Heart left ventricle (tissue), 16 donors: ENCODE measurements at regions not wholly inside any gene's neighbourhood (a gene's known extent, or its start where the extent isn't known, plus 50 kb on each side); places are given as distances from the start of the nearest gene placed in this dataset.

Source experiments
- ATAC-seq, 4 donors: fragments of 200-7000 bp; cut with Tn5 transposase; one replicate each; pipeline ENCODE4 v1.9.1; 2020 to 2022; ENCODE audit warnings: moderate library complexity in 4 of 4, mild to moderate bottlenecking in 3 of 4, moderate number of reproducible peaks in 1 of 4
- DNase-seq, 5 donors: peaks; one replicate each; pipeline ENCODE4 v3.0.0-alpha.2; 2020
- H3K27ac ChIP-seq, 12 donors: fragments of 200-600 bp; sonication (generic) in 4 of 12; one replicate each; pipeline versions ENCODE4 v1.5.0 to v1.8.0; 2016 to 2022; ENCODE audit warnings: mild to moderate bottlenecking in 2 of 12
- H3K27me3 ChIP-seq, 9 donors: fragments of 200-600 bp; sonication (generic) in 2 of 9; one replicate each; pipeline versions ENCODE4 v1.5.1 to v1.8.0; 2016 to 2022; ENCODE audit warnings: mild to moderate bottlenecking in 3 of 9
- H3K36me3 ChIP-seq, 9 donors: fragments of 200-600 bp; sonication (generic) in 2 of 9; one replicate each; pipeline versions ENCODE4 v1.5.0 to v1.8.0; 2018 to 2022; ENCODE audit warnings: mild to moderate bottlenecking in 2 of 9
- H3K4me1 ChIP-seq, 12 donors: fragments of 200-600 bp; sonication (generic) in 4 of 12; one replicate each; pipeline versions ENCODE4 v1.5.0 to v1.8.0; 2016 to 2022; ENCODE audit warnings: mild to moderate bottlenecking in 3 of 12
- H3K4me3 ChIP-seq, 12 donors: fragments of 200-600 bp; sonication (generic) in 4 of 12; one replicate each; pipeline versions ENCODE4 v1.5.0 to v1.8.0; 2017 to 2022; ENCODE audit warnings: mild to moderate bottlenecking in 9 of 12, moderate library complexity in 4 of 12
- H3K9me3 ChIP-seq, 12 donors: fragments of 200-600 bp; sonication (generic) in 4 of 12; one replicate each; pipeline versions ENCODE4 v1.5.0 to v1.8.0; 2016 to 2022; ENCODE audit warnings: mild to moderate bottlenecking in 1 of 12
- CTCF ChIP-seq, 12 donors: fragments of 200-600 bp; sonication (generic) in 4 of 12; IDR thresholded peaks; one replicate each; pipeline versions ENCODE4 v1.5.0 to v1.8.0; 2018 to 2022; ENCODE audit warnings: antibody characterized with exemption in 12 of 12, mild to moderate bottlenecking in 5 of 12
- POLR2A ChIP-seq, 2 donors: fragments of 450-650 bp; IDR thresholded peaks; one replicate each; pipeline ENCODE4 v1.6.1; 2017; ENCODE audit warnings: antibody characterized with exemption in 2 of 2, mild to moderate bottlenecking in 2 of 2, moderate library complexity in 2 of 2
- WGBS, 4 donors: extraction: QIAGEN DNeasy Blood & Tissue Kit in 2 of 4; methylation state at CpG; one replicate each; pipeline versions ENCODE4 v1.1.5 to v1.1.7; 2013 to 2018; 5-methylcytosine and 5-hydroxymethylcytosine counted together
- intact Hi-C, 10 donors: fragments of 100-400 bp; cut with DNase I; formaldehyde crosslinking; loops; one replicate each; pipeline versions ENCODE4 v1.11.1 to v1.14.2; 2022
- donor health status: ischemic (EF 13 %, LVEDD 7.1; RV severe dilation, severe dysfunction).
- donor health status: healthy with polysubstance abuse.
- donor health status: DM: no; HTN: yes; CAD: no.
- donor health status: DM: no; HTN: no; CAD: no.
- donor health status: ischemic (EF 25% LVEDD 6.9; RV normal size, moderate dysfunction).
- donor health status: ischemic (EF 25% LVEDD 5.7; RV mildly dilated, moderate dysfunction).
- donor health status: healthy.
- donor health status: DM: yes; HTN: yes; CAD: no.
- donor health status: ischemic (EF 35%, LVEDD 5.7; RV mildly dilated, moderate dysfunction).
- donor health status: nonischemic (EF 11% LVEDD 7.7; RV severe dilation, severe dysfunction).
- donor health status: DM: yes; HTN: yes; CAD: no.
- donor health status: PGD.
- donor health status: ischemic (EF 29% LVEDD 5.4; RV normal size, mild dysfunction).
- donor health status: nonischemic (EF 23%, LVEDD 6.1; RV moderate dilation, normal function).

- Histone ChIP-seq H3K27ac (no peak overlapping the region), H3K4me1 (peaks cover 0 to 22% (median 11%) of the 10 kb centered on the region in 12 donors), H3K27me3 (peaks cover 0 to 36% (median 0%) of the 10 kb centered on the region in 9 donors), H3K36me3 (no peaks in the 10 kb centered on the region), H3K9me3 (peaks cover 0 to 11% (median 3%) of the 10 kb centered on the region in 12 donors), H3K4me3 (no peak overlapping the region)
- intact Hi-C loops: no loop called here
- WGBS, 4 donors: 70 to 93% (median 84%) methylated on average over 2 of the region's 2 CpGs
- ATAC-seq: no peak
- no peak for DNase-seq
- TF ChIP-seq POLR2A (IDR thresholded peaks at IDR 0.05) (no peak), CTCF (IDR thresholded peaks at IDR 0.05) (no peak)
These were observed 170.1 kb upstream of the S1PR3 start for GRCh38 chr9:88821033-88821745.

- no peak for DNase-seq
- H3K27me3 ChIP-seq: peaks cover 0 to 41% (median 0%) of the 10 kb centered on the region in 9 donors
These were observed 169.5 kb upstream of the S1PR3 start for GRCh38 chr9:88821746-88822106.

GRCh38 chr9:88824711-88825110 is 166.6 kb upstream of the S1PR3 start:
- peaks cover 0 to 21% (median 10%) of the 10 kb centered on the region in 12 donors for H3K4me1 ChIP-seq
- 94 to 96% (median 94%) methylated on average over 4 of the region's 4 CpGs for WGBS, 4 donors
- ATAC-seq (no peak), DNase-seq (no peak)
- no peak for TF ChIP-seq CTCF (IDR thresholded peaks at IDR 0.05)
- no peak for TF ChIP-seq POLR2A (IDR thresholded peaks at IDR 0.05)
- peaks cover 0 to 11% (median 3%) of the 10 kb centered on the region in 12 donors for H3K9me3 ChIP-seq
- H3K4me3 ChIP-seq: no peak overlapping the region
- peaks cover 0 to 63% (median 0%) of the 10 kb centered on the region in 9 donors for H3K27me3 ChIP-seq
- H3K27ac ChIP-seq: no peak overlapping the region
- intact Hi-C loops: no loop called here
- H3K36me3 ChIP-seq: no peaks in the 10 kb centered on the region

More at GRCh38 chr9:88821746-88822106, 169.5 kb upstream of the S1PR3 start:
- Histone ChIP-seq H3K9me3 (peaks cover 0 to 11% (median 3%) of the 10 kb centered on the region in 12 donors), H3K4me3 (no peak overlapping the region), H3K36me3 (no peaks in the 10 kb centered on the region), H3K4me1 (peaks cover 0 to 21% (median 11%) of the 10 kb centered on the region in 12 donors), H3K27ac (no peak overlapping the region)
- WGBS, 4 donors: 42 to 60% (median 51%) methylated on average over 1 of the region's 1 CpG
- ATAC-seq: no peak
- intact Hi-C loops: no loop called here
- TF ChIP-seq POLR2A (IDR thresholded peaks at IDR 0.05): no peak
- TF ChIP-seq CTCF (IDR thresholded peaks at IDR 0.05): no peak

GRCh38 chr9:88826181-88826580 is 165.1 kb upstream of the S1PR3 start:
- no peak overlapping the region for H3K4me3 ChIP-seq
- no peak for TF ChIP-seq CTCF (IDR thresholded peaks at IDR 0.05)
- TF ChIP-seq POLR2A (IDR thresholded peaks at IDR 0.05): no peak
- no peaks in the 10 kb centered on the region for H3K36me3 ChIP-seq
- H3K9me3 ChIP-seq: peaks cover 0 to 3% (median 0%) of the 10 kb centered on the region in 12 donors
- WGBS, 4 donors: 91 to 100% (median 97%) methylated on average over 1 of the region's 1 CpG
- DNase-seq: no peak
- no peak for ATAC-seq
- H3K4me1 ChIP-seq: peaks cover 0 to 17% (median 10%) of the 10 kb centered on the region in 12 donors
- H3K27ac ChIP-seq: no peak overlapping the region
- intact Hi-C loops: no loop called here
- peaks cover 0 to 74% (median 0%) of the 10 kb centered on the region in 9 donors for H3K27me3 ChIP-seq
